GM10266 (cell line): ENCODE measurements at regions not wholly inside any gene's neighbourhood (a gene's known extent, or its start where the extent isn't known, plus 50 kb on each side); places are given as distances from the start of the nearest gene placed in this dataset.

Source experiments
- DNase-seq: peaks from one replicate; pipeline ENCODE4 v3.0.0; 2012; ENCODE audit errors: extremely low spot score
- CTCF ChIP-seq: IDR thresholded peaks from 2 replicates; pipeline ENCODE4 v1.5.1; 2012; ENCODE audit warnings: mild to moderate bottlenecking, low read depth; ENCODE audit not compliant: control insufficient read depth, insufficient read depth; ENCODE audit errors: missing control alignments

GRCh38 chr4:96509039-96509741, 669.3 kb downstream of the PDHA2 start:
- no peak for DNase-seq
- TF ChIP-seq CTCF, result no peak

- TF ChIP-seq CTCF, result no peak
- no peak for DNase-seq
Measured at GRCh38 chr4:96519291-96519690, 679.4 kb downstream of the PDHA2 start.

GRCh38 chr4:96521046-96521536, 681.2 kb downstream of the PDHA2 start:
- no peak for DNase-seq
- no peak for TF ChIP-seq CTCF

- DNase-seq, result no peak
Measured at GRCh38 chr4:96523611-96524010, 683.7 kb downstream of the PDHA2 start.

DNA sequence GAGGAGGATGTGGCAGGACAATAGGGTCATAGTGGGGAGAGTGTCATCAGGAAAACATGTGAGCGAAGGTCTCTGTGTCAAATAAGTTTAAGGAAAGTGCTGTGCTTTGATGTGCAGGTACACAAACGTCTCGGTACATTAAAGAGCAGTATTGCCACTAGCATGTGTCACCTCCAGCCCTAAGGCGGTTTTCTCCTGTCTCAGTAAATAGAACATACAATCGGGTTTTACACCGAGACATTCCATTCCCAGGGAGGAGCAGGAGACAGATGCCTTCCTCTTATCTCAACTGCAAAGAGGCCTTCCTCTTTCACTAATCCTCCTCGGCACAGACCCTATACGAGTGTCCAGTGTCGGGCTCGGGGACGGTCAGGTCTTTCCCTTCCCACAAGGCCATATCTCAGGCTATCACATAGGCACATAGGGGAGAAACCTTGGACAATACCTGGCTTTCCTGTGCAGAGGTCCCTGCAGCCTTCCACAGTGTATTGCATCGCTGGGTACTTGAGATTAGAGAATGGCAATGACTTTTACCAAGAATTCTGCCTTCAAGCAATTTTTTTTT, 684.5 kb downstream of the PDHA2 start:
- TF ChIP-seq CTCF, result no peak
- DNase-seq, result no peak

More at GRCh38 chr4:96523611-96524010, 683.7 kb downstream of the PDHA2 start:
- TF ChIP-seq CTCF, result no peak

- DNase-seq, result no peak
- no peak for TF ChIP-seq CTCF
Measured at GRCh38 chr4:96525898-96526297, 686.0 kb downstream of the PDHA2 start.

DNA sequence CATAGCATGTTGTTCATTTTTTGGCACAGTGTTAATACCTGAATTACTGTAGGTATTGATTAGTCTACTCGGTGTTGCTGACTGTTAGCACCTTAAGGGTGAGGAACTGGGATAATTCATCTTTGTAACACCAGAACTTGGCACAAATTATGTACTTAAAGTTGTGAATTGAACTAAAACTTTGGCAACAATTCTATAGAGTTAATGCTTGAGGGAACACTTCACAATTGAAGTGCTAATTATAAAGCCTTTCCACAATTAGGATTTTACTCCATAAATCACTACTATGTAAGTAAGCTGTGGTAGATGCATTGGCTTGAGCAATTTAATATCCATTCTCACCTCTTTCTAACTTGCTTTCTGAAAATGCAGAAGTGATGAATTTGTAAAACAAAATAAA, 686.7 kb downstream of the PDHA2 start:
- no peak for DNase-seq
- TF ChIP-seq CTCF, result no peak
